ENCODE measurements at regions not wholly inside any gene's neighbourhood (a gene's known extent, or its start where the extent isn't known, plus 50 kb on each side); places are given as distances from the start of the nearest gene placed in this dataset.

DNA sequence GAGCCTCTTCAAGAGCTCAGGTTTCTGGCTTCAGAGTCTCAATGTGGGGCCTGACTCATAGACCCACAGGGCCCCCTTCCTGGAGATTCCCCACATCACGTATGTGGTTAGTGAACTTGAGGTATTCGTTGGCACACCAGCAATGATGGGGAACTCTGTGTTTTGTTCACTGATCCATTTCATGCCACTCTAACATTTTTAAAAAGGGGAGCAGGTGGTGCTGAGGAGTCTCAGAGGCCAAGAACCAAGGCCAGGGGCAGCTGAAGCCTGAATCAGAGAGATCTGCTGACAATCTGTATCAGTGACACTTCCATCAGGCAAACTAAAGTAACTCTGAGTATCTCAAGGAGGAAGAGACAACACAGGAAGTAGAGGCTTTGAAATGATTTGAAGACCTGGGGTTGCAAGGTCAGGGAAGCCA lies 323.4 kb downstream of the VRK1 start:
- TF ChIP-seq, protein P1, sequence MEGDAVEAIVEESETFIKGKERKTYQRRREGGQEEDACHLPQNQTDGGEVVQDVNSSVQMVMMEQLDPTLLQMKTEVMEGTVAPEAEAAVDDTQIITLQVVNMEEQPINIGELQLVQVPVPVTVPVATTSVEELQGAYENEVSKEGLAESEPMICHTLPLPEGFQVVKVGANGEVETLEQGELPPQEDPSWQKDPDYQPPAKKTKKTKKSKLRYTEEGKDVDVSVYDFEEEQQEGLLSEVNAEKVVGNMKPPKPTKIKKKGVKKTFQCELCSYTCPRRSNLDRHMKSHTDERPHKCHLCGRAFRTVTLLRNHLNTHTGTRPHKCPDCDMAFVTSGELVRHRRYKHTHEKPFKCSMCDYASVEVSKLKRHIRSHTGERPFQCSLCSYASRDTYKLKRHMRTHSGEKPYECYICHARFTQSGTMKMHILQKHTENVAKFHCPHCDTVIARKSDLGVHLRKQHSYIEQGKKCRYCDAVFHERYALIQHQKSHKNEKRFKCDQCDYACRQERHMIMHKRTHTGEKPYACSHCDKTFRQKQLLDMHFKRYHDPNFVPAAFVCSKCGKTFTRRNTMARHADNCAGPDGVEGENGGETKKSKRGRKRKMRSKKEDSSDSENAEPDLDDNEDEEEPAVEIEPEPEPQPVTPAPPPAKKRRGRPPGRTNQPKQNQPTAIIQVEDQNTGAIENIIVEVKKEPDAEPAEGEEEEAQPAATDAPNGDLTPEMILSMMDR (IDR thresholded peaks at IDR 0.05; ENCODE audit: poor library complexity, severe bottlenecking), result no peak
- no peak for TF ChIP-seq EZH2 (IDR thresholded peaks at IDR 0.05; ENCODE audit: borderline replicate concordance, insufficient read depth, low read length, poor library complexity, severe bottlenecking)
- no peak for TF ChIP-seq EP300 (conservative IDR thresholded peaks at IDR 0.05; ENCODE audit: poor library complexity, severe bottlenecking)
- TF ChIP-seq POLR2AphosphoS5 (IDR thresholded peaks at IDR 0.05), result no peak
- TF ChIP-seq MXI1 (conservative IDR thresholded peaks at IDR 0.05; ENCODE audit: poor library complexity, severe bottlenecking), result no peak
- no peak for TF ChIP-seq SMC3 (conservative IDR thresholded peaks at IDR 0.05; ENCODE audit: poor library complexity)
- TF ChIP-seq TAF1 (IDR thresholded peaks at IDR 0.05; ENCODE audit: low read depth), result no peak

Data from neural cell (in vitro differentiated cells).